ENCODE measurements at regions not wholly inside any gene's neighbourhood (a gene's known extent, or its start where the extent isn't known, plus 50 kb on each side); places are given as distances from the start of the nearest gene placed in this dataset.

DNA sequence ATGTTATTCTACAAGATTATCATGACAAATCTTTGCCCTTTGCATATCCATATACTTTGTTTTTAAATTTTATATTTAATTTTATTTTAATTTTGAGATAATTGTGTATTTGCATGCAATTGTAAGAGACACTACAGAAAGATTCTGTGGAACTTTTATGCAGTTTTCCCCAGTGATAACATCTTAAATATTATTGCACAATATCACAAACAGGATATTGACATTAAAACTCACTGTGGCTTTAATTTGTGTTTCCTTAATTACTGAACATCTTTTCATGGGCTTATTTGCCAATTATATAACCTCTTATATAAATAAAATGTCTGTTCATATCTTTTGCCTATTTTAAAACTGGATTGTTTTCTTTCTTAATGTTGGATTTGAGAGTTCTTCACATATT, 95.6 kb downstream of the ASCL1 start:
- TF ChIP-seq, protein P1, sequence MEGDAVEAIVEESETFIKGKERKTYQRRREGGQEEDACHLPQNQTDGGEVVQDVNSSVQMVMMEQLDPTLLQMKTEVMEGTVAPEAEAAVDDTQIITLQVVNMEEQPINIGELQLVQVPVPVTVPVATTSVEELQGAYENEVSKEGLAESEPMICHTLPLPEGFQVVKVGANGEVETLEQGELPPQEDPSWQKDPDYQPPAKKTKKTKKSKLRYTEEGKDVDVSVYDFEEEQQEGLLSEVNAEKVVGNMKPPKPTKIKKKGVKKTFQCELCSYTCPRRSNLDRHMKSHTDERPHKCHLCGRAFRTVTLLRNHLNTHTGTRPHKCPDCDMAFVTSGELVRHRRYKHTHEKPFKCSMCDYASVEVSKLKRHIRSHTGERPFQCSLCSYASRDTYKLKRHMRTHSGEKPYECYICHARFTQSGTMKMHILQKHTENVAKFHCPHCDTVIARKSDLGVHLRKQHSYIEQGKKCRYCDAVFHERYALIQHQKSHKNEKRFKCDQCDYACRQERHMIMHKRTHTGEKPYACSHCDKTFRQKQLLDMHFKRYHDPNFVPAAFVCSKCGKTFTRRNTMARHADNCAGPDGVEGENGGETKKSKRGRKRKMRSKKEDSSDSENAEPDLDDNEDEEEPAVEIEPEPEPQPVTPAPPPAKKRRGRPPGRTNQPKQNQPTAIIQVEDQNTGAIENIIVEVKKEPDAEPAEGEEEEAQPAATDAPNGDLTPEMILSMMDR (IDR thresholded peaks at IDR 0.05): no peak
- no peak for TF ChIP-seq POLR2A (IDR thresholded peaks at IDR 0.05)
